HEK293T (cell line): ENCODE measurements at regions not wholly inside any gene's neighbourhood (a gene's known extent, or its start where the extent isn't known, plus 50 kb on each side); places are given as distances from the start of the nearest gene placed in this dataset.

Experiments used
- CTCF ChIA-PET: fragments of 350-600 bp; formaldehyde crosslinking; extraction: SDS; loops from one replicate; lab custom pipeline; 2021; ENCODE audit warnings: antibody characterized with exemption, inconsistent platforms; lab: Yijun Ruan, JAX
- POLR2A ChIA-PET: fragments of 350-600 bp; formaldehyde crosslinking; extraction: SDS; loops from one replicate; lab custom pipeline; 2020; ENCODE audit warnings: antibody characterized with exemption, inconsistent platforms; lab: Yijun Ruan, JAX
- DNase-seq: peaks from one replicate; pipeline ENCODE4 v3.0.0; 2012; ENCODE audit warnings: mixed read lengths; ENCODE audit errors: extremely low spot score
- ARNT ChIP-seq: fragments of 450-650 bp; IDR thresholded peaks from 2 replicates; pipeline ENCODE4 v1.6.1; 2017; ENCODE audit warnings: mild to moderate bottlenecking
- BHLHE40 ChIP-seq: fragments of 450-650 bp; IDR thresholded peaks from 2 replicates; pipeline ENCODE4 v1.6.1; 2016; ENCODE audit warnings: mild to moderate bottlenecking, moderate library complexity, borderline replicate concordance
- CTBP1 ChIP-seq: fragments of 450-650 bp; IDR thresholded peaks from 2 replicates; pipeline ENCODE4 v1.6.1; 2016; ENCODE audit warnings: borderline replicate concordance
- ELF4 ChIP-seq: fragments of 450-650 bp; IDR thresholded peaks from 2 replicates; pipeline ENCODE4 v1.6.1; 2017; ENCODE audit warnings: antibody characterized with exemption
- FOXA1 ChIP-seq: fragments of 450-650 bp; IDR thresholded peaks from 2 replicates; pipeline ENCODE4 v1.6.1; 2016; ENCODE audit warnings: mild to moderate bottlenecking
- FOXK2 ChIP-seq: fragments of 450-650 bp; IDR thresholded peaks from 2 replicates; pipeline ENCODE4 v1.6.1; 2016; ENCODE audit warnings: mild to moderate bottlenecking
- FOXM1 ChIP-seq: fragments of 450-650 bp; IDR thresholded peaks from 2 replicates; pipeline ENCODE4 v1.6.1; 2017; ENCODE audit warnings: mild to moderate bottlenecking, borderline replicate concordance
- HDGF ChIP-seq: fragments of 450-650 bp; IDR thresholded peaks from 2 replicates; pipeline ENCODE4 v1.6.1; 2017; ENCODE audit warnings: antibody characterized with exemption, borderline replicate concordance
- L3MBTL2 ChIP-seq: fragments of 450-650 bp; conservative IDR thresholded peaks from 2 replicates; pipeline ENCODE4 v1.6.1; 2016; ENCODE audit warnings: mild to moderate bottlenecking
- LEF1 ChIP-seq: fragments of 450-650 bp; IDR thresholded peaks from 2 replicates; pipeline ENCODE4 v1.6.1; 2017; ENCODE audit warnings: mild to moderate bottlenecking, borderline replicate concordance
- NFRKB ChIP-seq: fragments of 450-650 bp; IDR thresholded peaks from 2 replicates; pipeline ENCODE4 v1.6.1; 2016; ENCODE audit warnings: mild to moderate bottlenecking, moderate library complexity
- SP1 ChIP-seq: fragments of 450-650 bp; IDR thresholded peaks from 2 replicates; pipeline ENCODE4 v1.6.1; 2017
- SUZ12 ChIP-seq: fragments of 450-650 bp; IDR thresholded peaks from 2 replicates; pipeline ENCODE4 v1.6.1; 2016; ENCODE audit warnings: mild to moderate bottlenecking
- TARDBP ChIP-seq: fragments of 450-650 bp; IDR thresholded peaks from 2 replicates; pipeline ENCODE4 v1.6.1; 2016
- ZNF384 ChIP-seq: fragments of 450-650 bp; IDR thresholded peaks from 2 replicates; pipeline ENCODE4 v1.6.1; 2016
- TF ChIP-seq, protein P1 (sequence below): fragments of 450-650 bp; IDR thresholded peaks from 2 replicates; pipeline ENCODE4 v1.6.1; 2016

DNA sequence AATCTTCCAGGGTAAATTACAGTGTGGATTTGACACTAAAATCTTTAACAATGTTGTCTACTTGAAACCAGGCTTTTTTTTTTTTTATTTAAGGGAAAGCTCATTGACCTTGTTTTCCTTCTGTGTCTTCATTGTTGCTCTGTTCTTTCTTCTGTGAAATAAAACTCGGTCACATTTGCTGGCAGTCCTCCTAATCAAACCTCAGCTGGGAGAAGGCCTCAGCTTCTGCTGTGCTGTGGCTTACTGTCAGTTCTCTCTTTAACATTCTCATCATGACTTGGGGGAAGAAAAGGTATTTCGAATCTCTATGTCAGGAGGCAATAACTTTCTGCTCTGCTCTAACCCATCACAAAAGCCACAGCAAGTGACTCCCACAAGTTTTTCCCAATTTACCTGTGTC lies 268.9 kb downstream of the ZNF608 start:
- DNase-seq: no peak
- ChIA-PET CTCF (no interaction called here), POLR2A (no interaction called here)
- TF ChIP-seq TARDBP (no peak), BHLHE40 (no peak), FOXA1 (no peak), ZNF384 (no peak), LEF1 (no peak), SP1 (no peak), NFRKB (no peak), HDGF (no peak), SUZ12 (no peak), L3MBTL2 (no peak), ARNT (no peak), ELF4 (no peak), CTBP1 (no peak), FOXK2 (no peak)
- TF ChIP-seq, protein P1, sequence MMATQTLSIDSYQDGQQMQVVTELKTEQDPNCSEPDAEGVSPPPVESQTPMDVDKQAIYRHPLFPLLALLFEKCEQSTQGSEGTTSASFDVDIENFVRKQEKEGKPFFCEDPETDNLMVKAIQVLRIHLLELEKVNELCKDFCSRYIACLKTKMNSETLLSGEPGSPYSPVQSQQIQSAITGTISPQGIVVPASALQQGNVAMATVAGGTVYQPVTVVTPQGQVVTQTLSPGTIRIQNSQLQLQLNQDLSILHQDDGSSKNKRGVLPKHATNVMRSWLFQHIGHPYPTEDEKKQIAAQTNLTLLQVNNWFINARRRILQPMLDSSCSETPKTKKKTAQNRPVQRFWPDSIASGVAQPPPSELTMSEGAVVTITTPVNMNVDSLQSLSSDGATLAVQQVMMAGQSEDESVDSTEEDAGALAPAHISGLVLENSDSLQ: no peak

DNA sequence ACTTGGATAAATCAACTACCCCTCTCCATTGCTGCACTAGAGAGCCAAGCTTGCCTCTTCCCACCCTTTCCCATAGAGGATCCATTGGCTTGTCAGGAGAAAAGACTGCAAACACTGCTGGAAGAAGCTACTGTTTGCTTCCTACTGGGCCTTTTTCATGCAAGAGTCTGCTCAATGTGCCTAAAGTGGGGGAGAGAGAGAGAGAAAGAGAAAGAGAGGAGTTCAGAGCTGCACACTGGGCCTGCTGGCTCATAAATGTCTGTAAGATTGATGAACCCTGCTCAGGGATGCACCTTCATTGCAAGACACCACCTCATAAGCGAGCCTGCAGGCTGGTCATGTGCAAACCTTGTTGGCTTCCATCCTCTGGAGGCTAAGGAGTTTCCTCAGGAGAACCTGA lies 269.4 kb downstream of the ZNF608 start:
- POLR2A ChIA-PET: no interaction called here
- CTCF ChIA-PET: no interaction called here
- DNase-seq: no peak
- TF ChIP-seq CTBP1 (no peak), FOXA1 (no peak), SUZ12 (no peak), TARDBP (no peak), FOXM1 (no peak), SP1 (no peak), BHLHE40 (no peak), NFRKB (no peak), ELF4 (no peak), L3MBTL2 (no peak)
- TF ChIP-seq, protein P1: no peak; the same call in 1 of the 2 replicates

DNA sequence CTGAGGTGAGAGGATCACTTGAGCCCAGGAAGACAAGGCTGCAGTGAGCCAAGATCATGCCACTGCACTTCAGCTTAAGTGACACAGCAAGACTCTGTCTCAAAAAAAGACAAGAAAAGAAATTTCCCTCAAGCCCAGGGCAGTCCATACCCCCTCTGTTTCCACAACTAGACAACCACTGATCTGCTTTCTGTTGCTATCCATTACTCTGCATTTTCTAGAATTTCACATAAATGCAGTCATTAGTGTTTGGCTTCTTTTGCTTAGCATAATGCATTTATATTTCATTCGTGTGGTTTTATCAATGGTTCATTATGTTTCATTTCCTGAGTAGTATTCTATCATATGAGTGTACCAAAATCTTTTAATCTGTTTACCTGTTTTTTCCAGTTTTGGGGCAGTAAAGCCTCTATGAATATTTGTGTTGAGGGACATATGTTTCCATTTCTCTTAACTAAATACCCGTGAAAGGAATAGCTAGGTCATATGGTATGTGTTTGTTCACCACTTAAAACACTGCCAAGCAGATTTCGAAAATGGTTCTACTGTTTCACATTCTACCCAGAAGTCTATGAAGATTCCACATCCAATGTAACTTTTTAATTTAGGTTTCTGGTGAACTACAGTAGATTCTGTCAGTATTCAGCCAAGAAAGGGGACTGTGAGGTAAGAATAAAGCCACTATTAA lies 271.8 kb downstream of the ZNF608 start:
- CTCF ChIA-PET: no interaction called here

DNA sequence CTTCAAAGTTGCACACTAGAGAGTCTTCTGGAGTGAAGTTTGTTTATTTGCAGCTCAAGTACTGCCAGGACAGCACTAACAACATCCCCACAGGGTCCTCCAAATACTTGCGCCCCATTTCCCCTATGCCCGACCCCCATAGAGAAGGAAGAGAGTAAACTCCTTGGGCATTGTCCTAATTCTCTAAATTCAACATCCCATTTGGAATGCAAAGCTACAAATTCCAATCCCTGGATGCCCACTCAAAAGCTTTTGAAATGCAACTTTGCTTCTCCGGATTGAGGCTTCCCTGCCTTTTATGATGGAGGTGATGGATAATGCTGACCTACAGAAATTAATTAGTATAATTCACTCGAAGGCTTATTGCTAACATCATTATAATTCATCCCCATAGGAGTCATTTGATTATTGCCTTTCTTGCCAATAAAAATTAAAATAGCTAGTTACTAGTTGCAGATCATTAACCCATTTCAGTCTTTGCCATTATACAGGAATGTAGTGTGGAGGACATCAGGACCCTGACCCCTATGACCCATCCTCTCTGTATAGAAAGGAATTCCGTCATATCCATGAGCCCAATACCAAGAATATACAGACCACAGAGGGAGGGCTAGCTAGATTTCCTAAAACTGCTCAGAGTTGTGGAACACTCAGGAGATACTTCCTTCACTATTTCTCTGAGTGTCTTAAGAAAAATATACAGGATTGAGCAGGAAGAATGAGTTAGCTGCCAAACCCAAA lies 277.6 kb downstream of the ZNF608 start:
- ChIA-PET CTCF (no interaction called here), POLR2A (interaction anchor here (1.0 kb wide), 1 partner anchor 26 kb away, joined by 3 read pairs; no protein-coding TSS in a partner anchor)
- TF ChIP-seq LEF1 (no peak), BHLHE40 (no peak), ELF4 (no peak), FOXK2 (no peak), FOXA1 (no peak), FOXM1 (no peak), ZNF384 (no peak), ARNT (no peak), NFRKB (no peak), SP1 (no peak), TARDBP (no peak), HDGF (no peak), SUZ12 (no peak), CTBP1 (no peak), L3MBTL2 (no peak)
- TF ChIP-seq, protein P1: no peak
- no peak for DNase-seq

More for the DNA sequence above, 271.8 kb downstream of the ZNF608 start:
- POLR2A ChIA-PET: no interaction called here
- TF ChIP-seq ARNT (no peak), HDGF (no peak), FOXK2 (no peak), ELF4 (no peak), TARDBP (no peak), FOXM1 (no peak), CTBP1 (no peak), SP1 (no peak), ZNF384 (no peak)
- TF ChIP-seq, protein P1: no peak
- no peak for DNase-seq

DNA sequence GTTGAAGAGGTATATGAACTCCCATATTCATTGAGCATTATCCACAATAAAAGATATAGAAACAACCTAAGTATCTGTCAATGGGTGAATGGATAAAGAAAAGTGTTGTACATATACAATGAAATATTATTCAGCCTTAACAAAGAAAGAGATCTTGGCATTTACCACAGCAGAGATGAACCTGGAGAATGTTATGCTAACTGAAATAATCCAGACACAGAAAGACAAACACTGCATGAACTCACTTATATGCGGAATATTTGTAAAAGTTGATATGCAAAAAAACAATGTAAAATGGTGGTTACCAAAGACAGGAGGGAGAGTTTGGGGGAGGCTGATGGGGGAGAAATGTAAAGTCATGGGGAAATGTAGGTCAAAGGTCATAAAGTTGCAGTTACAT lies 278.7 kb downstream of the ZNF608 start:
- CTCF ChIA-PET: no interaction called here
- POLR2A ChIA-PET: no interaction called here
- no peak for DNase-seq
- TF ChIP-seq, protein P1: no peak
- no peak for TF ChIP-seq HDGF
- TF ChIP-seq SUZ12: no peak
- TF ChIP-seq SP1: no peak
- no peak for TF ChIP-seq FOXA1
- TF ChIP-seq BHLHE40: no peak
- no peak for TF ChIP-seq LEF1
- no peak for TF ChIP-seq ZNF384
- TF ChIP-seq TARDBP: no peak
